SU-DHL-6 (cell line): ENCODE measurements at regions not wholly inside any gene's neighbourhood (a gene's known extent, or its start where the extent isn't known, plus 50 kb on each side); places are given as distances from the start of the nearest gene placed in this dataset.

Experiments used
- H2AFZ ChIP-seq: fragments of 200-600 bp; sonication (generic); 2 replicates; pipeline ENCODE4 v1.6.1; 2014; ENCODE audit warnings: low read depth, mild to moderate bottlenecking, moderate library complexity, mixed read lengths, antibody characterized with exemption, low read length; ENCODE audit not compliant: severe bottlenecking
- H3F3A ChIP-seq: fragments of 200-600 bp; shearing (Covaris generic); 2 replicates; pipeline ENCODE4 v1.6.0; 2016; ENCODE audit warnings: antibody characterized with exemption, mild to moderate bottlenecking; ENCODE audit not compliant: insufficient read depth
- H3K27ac ChIP-seq: fragments of 200-600 bp; sonication (generic); 2 replicates; pipeline ENCODE4 v1.5.1; 2016; ENCODE audit warnings: low read depth, mild to moderate bottlenecking, low read length, moderate library complexity, mixed read lengths
- H3K27me3 ChIP-seq: fragments of 200-600 bp; sonication (generic), shearing (Covaris generic); 2 replicates; pipeline ENCODE4 v1.6.0; 2014; ENCODE audit warnings: mild to moderate bottlenecking, low read length
- H3K36me3 ChIP-seq: fragments of 200-600 bp; sonication (generic); 2 replicates; pipeline ENCODE4 v1.6.1; 2014; ENCODE audit warnings: mild to moderate bottlenecking, low read length, mixed read lengths
- H3K4me2 ChIP-seq: fragments of 300-600, 200-600 bp; shearing (Covaris generic), sonication (generic); 2 replicates; pipeline ENCODE4 v1.6.0; 2014; ENCODE audit warnings: low read length, low read depth, mild to moderate bottlenecking; ENCODE audit not compliant: poor library complexity, severe bottlenecking
- H3K4me3 ChIP-seq: fragments of 200-600 bp; sonication (generic); 2 replicates; pipeline ENCODE4 v1.5.1; 2014; ENCODE audit warnings: antibody characterized with exemption, low read length, mild to moderate bottlenecking, mixed read lengths; ENCODE audit not compliant: insufficient read depth, poor library complexity, severe bottlenecking
- H3K79me2 ChIP-seq: fragments of 200-600 bp; sonication (generic); 2 replicates; pipeline ENCODE4 v1.6.1; 2014; ENCODE audit warnings: mild to moderate bottlenecking, low read length, moderate library complexity; ENCODE audit not compliant: insufficient read depth
- H3K9ac ChIP-seq: fragments of 200-600 bp; sonication (generic); 2 replicates; pipeline ENCODE4 v1.7.0; 2014; ENCODE audit warnings: mild to moderate bottlenecking, low read length
- H3K9me2 ChIP-seq: fragments of 200-600 bp; sonication (generic); replicated peaks from 2 replicates; pipeline ENCODE4 v1.6.1; 2014; ENCODE audit warnings: low read length; ENCODE audit not compliant: insufficient read depth
- H3K9me3 ChIP-seq: fragments of 200-600 bp; sonication (generic); 2 replicates; pipeline ENCODE4 v1.6.1; 2014; ENCODE audit warnings: low read length, mixed read lengths; ENCODE audit not compliant: insufficient read depth
- H4K20me1 ChIP-seq: fragments of 200-600 bp; sonication (generic); 2 replicates; pipeline ENCODE4 v1.6.1; 2014; ENCODE audit warnings: low read depth, mild to moderate bottlenecking, antibody characterized with exemption, low read length, moderate library complexity, mixed read lengths
- EZH2phosphoT487 ChIP-seq: fragments of 200-600 bp; sonication (generic), shearing (Covaris generic); conservative IDR thresholded peaks from 2 replicates; pipeline ENCODE4 v1.6.1; 2018; ENCODE audit warnings: mild to moderate bottlenecking, antibody characterized with exemption, low read length, moderate library complexity, mixed read lengths
- TF ChIP-seq, protein P1 (sequence below): fragments of 200-600 bp; sonication (generic); IDR thresholded peaks from one replicate; pipeline ENCODE4 v1.5.1; 2017; ENCODE audit warnings: antibody characterized with exemption, mild to moderate bottlenecking, low read length, moderate library complexity; ENCODE audit not compliant: insufficient read depth, poor library complexity, severe bottlenecking

DNA sequence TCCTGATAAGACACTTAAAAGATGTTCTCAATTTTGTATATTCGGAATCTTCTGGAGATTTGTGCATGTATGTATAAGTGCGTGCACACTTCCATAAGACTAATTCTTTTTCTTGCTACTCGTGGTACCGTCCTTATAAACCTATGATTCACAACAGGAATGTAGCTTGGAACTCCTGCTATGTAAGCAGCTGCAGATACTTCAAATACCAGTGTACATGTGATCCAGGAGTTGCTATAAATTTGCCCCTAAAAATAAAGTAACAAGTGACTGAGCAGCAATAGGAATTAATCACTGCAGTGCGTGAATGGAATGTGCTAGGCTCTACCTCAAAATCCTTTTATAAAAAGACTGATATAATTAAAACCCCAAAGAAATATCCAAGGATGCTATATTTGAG, 214.9 kb downstream of the KLF5 start:
- Histone ChIP-seq H3K4me3 (no peak overlapping the region), H3K9me3 (no peaks in the 10 kb centered on the region), H3K9ac (no peak overlapping the region), H3K27me3 (no peaks in the 10 kb centered on the region), H3K9me2 (no peaks in the 10 kb centered on the region), H3K36me3 (no peaks in the 10 kb centered on the region), H2AFZ (no peak overlapping the region), H4K20me1 (no peaks in the 10 kb centered on the region), H3K27ac (no peak overlapping the region), H3K79me2 (no peaks in the 10 kb centered on the region), H3F3A (no peaks in the 10 kb centered on the region), H3K4me2 (no peak overlapping the region)
- no peak for TF ChIP-seq EZH2phosphoT487
- TF ChIP-seq, protein P1, sequence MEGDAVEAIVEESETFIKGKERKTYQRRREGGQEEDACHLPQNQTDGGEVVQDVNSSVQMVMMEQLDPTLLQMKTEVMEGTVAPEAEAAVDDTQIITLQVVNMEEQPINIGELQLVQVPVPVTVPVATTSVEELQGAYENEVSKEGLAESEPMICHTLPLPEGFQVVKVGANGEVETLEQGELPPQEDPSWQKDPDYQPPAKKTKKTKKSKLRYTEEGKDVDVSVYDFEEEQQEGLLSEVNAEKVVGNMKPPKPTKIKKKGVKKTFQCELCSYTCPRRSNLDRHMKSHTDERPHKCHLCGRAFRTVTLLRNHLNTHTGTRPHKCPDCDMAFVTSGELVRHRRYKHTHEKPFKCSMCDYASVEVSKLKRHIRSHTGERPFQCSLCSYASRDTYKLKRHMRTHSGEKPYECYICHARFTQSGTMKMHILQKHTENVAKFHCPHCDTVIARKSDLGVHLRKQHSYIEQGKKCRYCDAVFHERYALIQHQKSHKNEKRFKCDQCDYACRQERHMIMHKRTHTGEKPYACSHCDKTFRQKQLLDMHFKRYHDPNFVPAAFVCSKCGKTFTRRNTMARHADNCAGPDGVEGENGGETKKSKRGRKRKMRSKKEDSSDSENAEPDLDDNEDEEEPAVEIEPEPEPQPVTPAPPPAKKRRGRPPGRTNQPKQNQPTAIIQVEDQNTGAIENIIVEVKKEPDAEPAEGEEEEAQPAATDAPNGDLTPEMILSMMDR: no peak

DNA sequence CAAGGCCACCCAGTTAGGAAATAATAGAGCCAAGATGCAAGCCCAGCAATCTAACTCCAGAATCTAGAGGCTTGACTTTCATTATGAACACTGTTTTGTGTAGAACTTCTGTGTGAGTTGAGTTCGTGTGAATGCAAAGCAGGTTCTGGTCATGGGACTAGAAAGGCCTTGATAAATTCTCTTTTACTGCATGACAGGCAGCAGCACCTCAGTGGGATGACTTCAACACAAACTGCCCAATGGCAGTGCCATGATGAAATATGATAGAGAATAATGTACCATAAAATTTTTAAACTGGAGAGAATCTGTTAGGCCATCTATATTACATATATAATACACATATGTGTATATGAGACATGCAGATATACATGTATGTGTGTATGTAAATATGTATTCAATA, 214.5 kb downstream of the KLF5 start:
- no peak overlapping the region for H3K4me2 ChIP-seq
- H3K36me3 ChIP-seq: no peaks in the 10 kb centered on the region
- H3K9ac ChIP-seq: no peak overlapping the region
- no peak overlapping the region for H3K4me3 ChIP-seq
- H3K9me3 ChIP-seq: no peaks in the 10 kb centered on the region
- no peak overlapping the region for H3K27ac ChIP-seq
- no peak overlapping the region for H2AFZ ChIP-seq
- H3F3A ChIP-seq: no peaks in the 10 kb centered on the region
- no peak for TF ChIP-seq EZH2phosphoT487
- TF ChIP-seq, protein P1: no peak
- no peaks in the 10 kb centered on the region for H4K20me1 ChIP-seq
- no peaks in the 10 kb centered on the region for H3K27me3 ChIP-seq
- no peaks in the 10 kb centered on the region for H3K9me2 ChIP-seq
- no peaks in the 10 kb centered on the region for H3K79me2 ChIP-seq

DNA sequence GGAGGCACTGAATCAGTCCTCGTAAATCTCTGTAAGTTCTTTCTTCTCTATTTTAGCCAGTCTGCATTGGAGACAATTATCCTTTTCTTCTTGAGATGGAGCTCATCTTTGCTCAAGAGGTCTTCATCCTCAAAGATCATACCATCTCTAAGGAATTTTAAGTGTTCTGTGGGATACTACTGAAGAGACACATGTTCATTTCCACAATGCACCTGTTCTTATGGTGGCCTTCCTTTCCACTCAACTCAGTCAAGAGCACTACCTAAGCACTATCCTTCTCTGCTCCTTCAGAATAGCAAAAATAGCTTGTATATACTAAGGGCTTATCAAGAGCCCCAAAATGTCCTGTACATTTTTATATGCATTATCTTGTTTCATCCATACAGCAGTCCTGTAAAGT, 214.0 kb downstream of the KLF5 start:
- TF ChIP-seq, protein P1: no peak
- no peak for TF ChIP-seq EZH2phosphoT487
- H3K4me3 ChIP-seq: no peak overlapping the region
- H3F3A ChIP-seq: no peaks in the 10 kb centered on the region
- no peak overlapping the region for H3K9ac ChIP-seq
- no peaks in the 10 kb centered on the region for H3K36me3 ChIP-seq
- H3K79me2 ChIP-seq: no peaks in the 10 kb centered on the region
- no peak overlapping the region for H2AFZ ChIP-seq
- H4K20me1 ChIP-seq: no peaks in the 10 kb centered on the region
- no peak overlapping the region for H3K4me2 ChIP-seq
- H3K9me3 ChIP-seq: no peaks in the 10 kb centered on the region
- H3K9me2 ChIP-seq: no peaks in the 10 kb centered on the region
- H3K27me3 ChIP-seq: no peaks in the 10 kb centered on the region
- H3K27ac ChIP-seq: no peak overlapping the region

DNA sequence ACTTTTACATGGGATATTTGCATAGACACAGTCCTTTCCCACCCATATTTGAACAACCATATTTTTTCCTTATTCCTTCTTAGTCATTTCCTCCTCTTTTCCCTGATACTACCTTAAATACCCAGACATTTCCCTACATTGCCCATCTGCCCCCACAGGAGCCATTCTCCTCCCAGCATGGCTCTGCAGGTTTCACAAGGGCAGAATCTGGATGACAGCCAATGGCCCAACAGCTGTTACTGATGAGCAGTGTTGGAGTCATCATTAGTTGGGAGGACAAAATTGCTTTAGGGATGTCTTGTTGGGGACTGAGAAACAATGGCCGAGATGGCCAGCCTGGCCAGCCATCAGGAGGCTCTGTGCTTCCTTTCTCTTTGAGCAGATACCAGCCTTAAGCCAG, 209.5 kb downstream of the KLF5 start:
- no peaks in the 10 kb centered on the region for H3K9me3 ChIP-seq
- no peak overlapping the region for H3K27ac ChIP-seq
- H3K27me3 ChIP-seq: no peaks in the 10 kb centered on the region
- H3K36me3 ChIP-seq: no peaks in the 10 kb centered on the region
- TF ChIP-seq, protein P1: no peak
- TF ChIP-seq EZH2phosphoT487: no peak
- H3K9me2 ChIP-seq: no peaks in the 10 kb centered on the region
- no peak overlapping the region for H3K4me2 ChIP-seq
- H4K20me1 ChIP-seq: no peaks in the 10 kb centered on the region
- H3K4me3 ChIP-seq: no peak overlapping the region
- no peak overlapping the region for H2AFZ ChIP-seq
- H3K9ac ChIP-seq: no peak overlapping the region
- H3F3A ChIP-seq: no peaks in the 10 kb centered on the region
- H3K79me2 ChIP-seq: no peaks in the 10 kb centered on the region
